Skin epidermis (tissue), 12 donors: ENCODE measurements at regions not wholly inside any gene's neighbourhood (a gene's known extent, or its start where the extent isn't known, plus 50 kb on each side); places are given as distances from the start of the nearest gene placed in this dataset.
A peak's percentile ranks its signal among the peaks of the same experiment; 100 is the strongest.
"Not testable (repeated sequence)": the region's sequence is repeated elsewhere in the genome, so short reads cannot be mapped to it uniquely, and the experiment has no call there.

Experiments
- H3K27ac ChIP-seq, 21 experiments: fragments of 200-600 bp; sonication (generic) in 11 of 21; one replicate each; pipeline ENCODE4 v1.5.0; 2020; ENCODE audit warnings: mild to moderate bottlenecking in 3 of 21, inconsistent platforms in 2 of 21, moderate library complexity in 2 of 21
- H3K4me3 ChIP-seq, 7 experiments: fragments of 200-600 bp; sonication (generic) in 2 of 7; one replicate each; pipeline ENCODE4 v1.5.0; 2020; ENCODE audit warnings: inconsistent platforms in 2 of 7, mild to moderate bottlenecking in 2 of 7, moderate library complexity in 1 of 7

GRCh38 chr6:14408446-14408845, 290.9 kb downstream of the CD83 start:
- no peak overlapping the region for H3K4me3 ChIP-seq
- H3K27ac ChIP-seq = no peak overlapping the region

GRCh38 chr6:14412026-14412425, 294.5 kb downstream of the CD83 start:
- Histone ChIP-seq H3K4me3 (no peak overlapping the region), H3K27ac (no peak overlapping the region)

GRCh38 chr6:14415452-14415851, 297.9 kb downstream of the CD83 start:
- no peak overlapping the region for H3K4me3 ChIP-seq

GRCh38 chr6:14417377-14417776, 299.8 kb downstream of the CD83 start:
- Histone ChIP-seq H3K27ac (no peak overlapping the region), H3K4me3 (no peak overlapping the region)

More at GRCh38 chr6:14415452-14415851, 297.9 kb downstream of the CD83 start:
- H3K27ac ChIP-seq = no peak overlapping the region

- H3K4me3 ChIP-seq, H3K27ac ChIP-seq: not testable (repeated sequence)
Observed at GRCh38 chr6:14419224-14419623, 301.7 kb downstream of the CD83 start.

- Histone ChIP-seq H3K4me3 (no peak overlapping the region), H3K27ac (no peak overlapping the region)
Observed at GRCh38 chr6:14422061-14422460, 304.5 kb downstream of the CD83 start.

GRCh38 chr6:14422917-14423316, 305.3 kb downstream of the CD83 start:
- Histone ChIP-seq H3K27ac (no peak overlapping the region), H3K4me3 (no peak overlapping the region)

- H3K4me3 ChIP-seq = no peak overlapping the region
- H3K27ac ChIP-seq = no peak overlapping the region
Observed at GRCh38 chr6:14423330-14423729, 305.8 kb downstream of the CD83 start.

GRCh38 chr6:14423955-14424354, 306.4 kb downstream of the CD83 start:
- H3K4me3 ChIP-seq = no peak overlapping the region
- H3K27ac ChIP-seq = no peak overlapping the region

- H3K27ac ChIP-seq = no peak overlapping the region
- H3K4me3 ChIP-seq = no peak overlapping the region
Observed at GRCh38 chr6:14425805-14426204, 308.2 kb downstream of the CD83 start.

- no peak overlapping the region for H3K4me3 ChIP-seq
- no peak overlapping the region for H3K27ac ChIP-seq
Observed at GRCh38 chr6:14426281-14426680, 308.7 kb downstream of the CD83 start.

- no peak overlapping the region for H3K27ac ChIP-seq
Observed at GRCh38 chr6:14428269-14428668, 310.7 kb downstream of the CD83 start.

GRCh38 chr6:14429396-14429795, 311.8 kb downstream of the CD83 start:
- no peak overlapping the region for H3K4me3 ChIP-seq
- H3K27ac ChIP-seq = no peak overlapping the region

More at GRCh38 chr6:14428269-14428668, 310.7 kb downstream of the CD83 start:
- no peak overlapping the region for H3K4me3 ChIP-seq

GRCh38 chr6:14430218-14430617, 312.6 kb downstream of the CD83 start:
- H3K4me3 ChIP-seq = no peak overlapping the region
- H3K27ac ChIP-seq = no peak overlapping the region

GRCh38 chr6:14431385-14432330, 314.1 kb downstream of the CD83 start:
- Histone ChIP-seq H3K27ac (peak overlapping the region in 6 of 21 experiments; percentile 8 to 80 (median 44)), H3K4me3 (no peak overlapping the region)

GRCh38 chr6:14434916-14435690, 317.5 kb downstream of the CD83 start:
- no peak overlapping the region for H3K27ac ChIP-seq

GRCh38 chr6:14436592-14437132, 319.1 kb downstream of the CD83 start:
- H3K27ac ChIP-seq = no peak overlapping the region
- no peak overlapping the region for H3K4me3 ChIP-seq

More at GRCh38 chr6:14434916-14435690, 317.5 kb downstream of the CD83 start:
- no peak overlapping the region for H3K4me3 ChIP-seq

- no peak overlapping the region for H3K27ac ChIP-seq
- H3K4me3 ChIP-seq = no peak overlapping the region
Observed at GRCh38 chr6:14439419-14439818, 321.8 kb downstream of the CD83 start.

GRCh38 chr6:14440215-14440910, 322.8 kb downstream of the CD83 start:
- H3K4me3 ChIP-seq = no peak overlapping the region
- H3K27ac ChIP-seq = peak overlapping the region in 1 of 21 experiments; percentile 34
